Nephron progenitor cell (in vitro differentiated cells): ENCODE measurements at regions not wholly inside any gene's neighbourhood (a gene's known extent, or its start where the extent isn't known, plus 50 kb on each side); places are given as distances from the start of the nearest gene placed in this dataset.

ENCODE experiments used
- DNase-seq: peaks from one replicate; pipeline ENCODE4 v3.0.0; 2021
- H3K27ac Mint-ChIP-seq: 2 replicates; pipeline ENCODE4 v1.8.0; 2021; ENCODE audit warnings: mild to moderate bottlenecking, moderate library complexity, mixed read lengths
- H3K27me3 Mint-ChIP-seq: 2 replicates; pipeline ENCODE4 v1.8.0; 2021; ENCODE audit warnings: mild to moderate bottlenecking, low read depth, mixed read lengths; ENCODE audit not compliant: poor library complexity
- H3K36me3 Mint-ChIP-seq: 2 replicates; pipeline ENCODE4 v1.8.0; 2021; ENCODE audit warnings: low read depth, mixed read lengths
- H3K4me1 Mint-ChIP-seq: 2 replicates; pipeline ENCODE4 v1.8.0; 2021; ENCODE audit warnings: mixed read lengths
- H3K4me3 Mint-ChIP-seq: 2 replicates; pipeline ENCODE4 v1.8.0; 2021; ENCODE audit warnings: mild to moderate bottlenecking, moderate library complexity, mixed read lengths
- H3K9me3 Mint-ChIP-seq: 2 replicates; pipeline ENCODE4 v1.8.0; 2021; ENCODE audit warnings: mild to moderate bottlenecking, moderate library complexity, mixed read lengths
- TF ChIP-seq, protein P1 (sequence below): fragments of 200-600 bp; sonication (generic); IDR thresholded peaks from 2 replicates; pipeline ENCODE4 v1.5.0; 2021; ENCODE audit warnings: antibody characterized with exemption

DNA sequence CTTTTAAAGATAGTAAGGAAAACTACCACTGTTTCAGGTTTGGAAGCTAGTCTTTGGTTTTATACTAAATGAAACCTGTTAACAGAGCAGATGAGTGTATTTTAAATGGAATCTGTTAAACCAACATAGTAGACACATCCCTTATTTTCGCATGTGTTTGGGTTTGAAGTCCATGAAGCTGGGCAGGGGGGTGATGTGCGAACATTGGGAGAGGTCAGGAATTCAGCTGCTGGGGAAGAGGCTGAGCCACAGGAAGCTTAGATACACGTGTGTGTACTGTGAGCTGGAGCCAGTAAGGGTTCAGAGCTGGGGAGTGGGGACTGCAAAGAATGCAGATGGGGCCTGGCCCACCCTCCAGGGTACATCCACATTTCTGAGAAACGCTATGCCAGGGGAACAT lies 176.9 kb downstream of the VAPA start:
- H3K36me3 Mint-ChIP-seq = no peaks in the 10 kb centered on the region
- H3K9me3 Mint-ChIP-seq = no peaks in the 10 kb centered on the region
- H3K27ac Mint-ChIP-seq = no peak overlapping the region
- H3K27me3 Mint-ChIP-seq = peaks cover 20% of the 10 kb centered on the region
- no peak for DNase-seq
- TF ChIP-seq, protein P1, sequence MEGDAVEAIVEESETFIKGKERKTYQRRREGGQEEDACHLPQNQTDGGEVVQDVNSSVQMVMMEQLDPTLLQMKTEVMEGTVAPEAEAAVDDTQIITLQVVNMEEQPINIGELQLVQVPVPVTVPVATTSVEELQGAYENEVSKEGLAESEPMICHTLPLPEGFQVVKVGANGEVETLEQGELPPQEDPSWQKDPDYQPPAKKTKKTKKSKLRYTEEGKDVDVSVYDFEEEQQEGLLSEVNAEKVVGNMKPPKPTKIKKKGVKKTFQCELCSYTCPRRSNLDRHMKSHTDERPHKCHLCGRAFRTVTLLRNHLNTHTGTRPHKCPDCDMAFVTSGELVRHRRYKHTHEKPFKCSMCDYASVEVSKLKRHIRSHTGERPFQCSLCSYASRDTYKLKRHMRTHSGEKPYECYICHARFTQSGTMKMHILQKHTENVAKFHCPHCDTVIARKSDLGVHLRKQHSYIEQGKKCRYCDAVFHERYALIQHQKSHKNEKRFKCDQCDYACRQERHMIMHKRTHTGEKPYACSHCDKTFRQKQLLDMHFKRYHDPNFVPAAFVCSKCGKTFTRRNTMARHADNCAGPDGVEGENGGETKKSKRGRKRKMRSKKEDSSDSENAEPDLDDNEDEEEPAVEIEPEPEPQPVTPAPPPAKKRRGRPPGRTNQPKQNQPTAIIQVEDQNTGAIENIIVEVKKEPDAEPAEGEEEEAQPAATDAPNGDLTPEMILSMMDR = no peak
- H3K4me1 Mint-ChIP-seq = peaks cover 37% of the 10 kb centered on the region
- no peak overlapping the region for H3K4me3 Mint-ChIP-seq

DNA sequence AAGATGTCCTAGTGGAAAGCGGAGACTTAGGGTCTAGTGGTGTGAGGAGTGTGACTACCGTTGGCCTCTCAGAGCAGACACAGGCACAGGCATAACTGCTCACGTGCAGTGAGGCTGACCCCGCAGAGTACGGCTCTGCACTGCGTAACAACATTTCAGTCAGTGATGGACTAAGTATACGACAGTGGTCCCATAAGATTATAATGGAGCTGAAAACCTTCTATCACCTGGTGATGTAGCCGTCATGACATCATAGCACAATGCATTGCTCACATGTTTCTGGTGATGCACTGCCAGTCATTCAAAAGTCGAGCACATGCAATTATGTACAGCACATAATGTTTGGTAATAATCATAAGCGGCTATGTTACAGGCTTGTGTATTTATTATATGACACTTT lies 179.6 kb downstream of the VAPA start:
- H3K4me3 Mint-ChIP-seq = no peak overlapping the region
- H3K36me3 Mint-ChIP-seq = no peaks in the 10 kb centered on the region
- TF ChIP-seq, protein P1 = no peak
- no peaks in the 10 kb centered on the region for H3K9me3 Mint-ChIP-seq
- H3K27ac Mint-ChIP-seq = no peak overlapping the region
- DNase-seq = no peak
- H3K4me1 Mint-ChIP-seq = peaks cover 21% of the 10 kb centered on the region
- H3K27me3 Mint-ChIP-seq = peaks cover 23% of the 10 kb centered on the region

DNA sequence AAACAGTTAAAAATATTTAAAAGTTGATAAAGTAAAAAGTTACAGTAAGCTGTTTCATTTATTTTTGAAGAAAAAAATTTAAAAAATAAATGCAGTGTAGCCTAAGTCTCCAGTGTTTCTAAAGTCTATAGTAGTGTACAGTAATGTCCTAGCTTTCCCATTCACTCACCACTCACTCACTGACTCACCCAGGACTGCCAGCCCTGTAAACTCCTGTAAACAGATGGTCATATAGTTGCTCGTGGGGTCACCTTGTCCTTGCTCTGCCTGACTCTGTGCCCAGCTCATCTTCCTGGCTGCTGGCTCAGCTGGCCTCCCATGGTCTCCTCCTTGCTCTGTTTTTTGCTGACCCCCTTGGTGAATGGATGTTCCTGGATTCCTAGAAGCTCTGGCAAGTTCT lies 180.3 kb downstream of the VAPA start:
- H3K36me3 Mint-ChIP-seq = no peaks in the 10 kb centered on the region

GRCh38 chr18:10094655-10095054 lies 180.8 kb downstream of the VAPA start:
- DNase-seq = no peak
- H3K27ac Mint-ChIP-seq = no peak overlapping the region
- H3K4me3 Mint-ChIP-seq = no peak overlapping the region
- no peaks in the 10 kb centered on the region for H3K36me3 Mint-ChIP-seq
- peaks cover 21% of the 10 kb centered on the region for H3K4me1 Mint-ChIP-seq
- peaks cover 16% of the 10 kb centered on the region for H3K27me3 Mint-ChIP-seq
- TF ChIP-seq, protein P1 = no peak
- H3K9me3 Mint-ChIP-seq = no peaks in the 10 kb centered on the region

More for the DNA sequence above, 180.3 kb downstream of the VAPA start:
- Mint-ChIP-seq H3K27ac (no peak overlapping the region), H3K4me3 (no peak overlapping the region), H3K4me1 (peaks cover 21% of the 10 kb centered on the region), H3K9me3 (no peaks in the 10 kb centered on the region), H3K27me3 (peaks cover 19% of the 10 kb centered on the region)
- no peak for DNase-seq
- TF ChIP-seq, protein P1 = no peak

DNA sequence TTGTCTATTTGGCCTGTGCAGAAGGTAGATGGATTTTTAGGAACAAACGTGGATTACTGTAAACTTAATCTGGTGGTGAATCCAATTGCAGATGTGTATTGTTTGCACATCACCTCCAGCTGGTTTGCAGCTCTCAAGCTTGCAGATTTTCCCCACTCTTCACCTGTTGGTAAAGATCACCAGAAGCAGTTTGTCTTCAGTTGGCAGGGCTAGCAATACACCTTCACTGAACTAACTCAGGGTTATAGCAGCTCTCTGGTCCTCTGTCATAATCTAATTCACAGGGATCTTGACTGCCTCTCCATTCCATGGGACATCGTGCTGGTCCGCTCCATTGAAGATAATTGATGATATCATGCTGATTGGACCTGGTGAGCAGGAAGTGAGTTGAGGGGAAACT lies 181.5 kb downstream of the VAPA start:
- Mint-ChIP-seq H3K4me3 (no peak overlapping the region), H3K9me3 (no peaks in the 10 kb centered on the region), H3K27me3 (peaks cover 10% of the 10 kb centered on the region), H3K27ac (no peak overlapping the region), H3K36me3 (no peaks in the 10 kb centered on the region), H3K4me1 (peaks cover 15% of the 10 kb centered on the region)
- TF ChIP-seq, protein P1 = no peak
- no peak for DNase-seq

GRCh38 chr18:10099539-10100140 lies 185.8 kb downstream of the VAPA start:
- DNase-seq = no peak
- TF ChIP-seq, protein P1 = no peak
- Mint-ChIP-seq H3K27me3 (peaks cover 7% of the 10 kb centered on the region), H3K4me3 (no peak overlapping the region), H3K9me3 (peaks cover 3% of the 10 kb centered on the region), H3K36me3 (no peaks in the 10 kb centered on the region), H3K27ac (no peak overlapping the region), H3K4me1 (peaks cover 12% of the 10 kb centered on the region)
